ENCODE measurements at regions not wholly inside any gene's neighbourhood (a gene's known extent, or its start where the extent isn't known, plus 50 kb on each side); places are given as distances from the start of the nearest gene placed in this dataset.

DNA sequence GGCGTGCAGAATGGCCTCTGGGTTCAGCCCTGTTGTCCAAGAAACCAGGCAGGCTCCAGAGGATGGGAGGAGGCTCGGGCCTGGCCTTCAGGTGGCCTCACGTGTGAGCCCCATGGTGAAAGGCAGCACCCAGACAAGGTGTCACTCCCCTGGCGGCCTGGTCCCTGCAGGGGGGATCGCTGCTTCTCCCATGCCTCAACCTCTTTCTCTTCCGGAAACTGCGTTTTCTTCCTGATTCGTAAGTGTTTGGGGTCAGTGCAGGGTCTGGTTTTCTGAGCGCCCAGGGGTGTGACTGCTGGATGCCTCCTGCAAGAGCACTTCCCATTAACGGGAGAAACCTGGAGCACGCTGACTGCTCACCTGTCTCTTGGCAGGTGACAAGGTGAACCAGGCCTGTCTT, 70.0 kb upstream of the CIBAR2 start:
- Histone ChIP-seq H3K9me3 (ENCODE audit: insufficient read depth, low read length, severe bottlenecking) (peaks cover 3% of the 10 kb centered on the region), H2AFZ (ENCODE audit: low read depth, low read length) (no peak overlapping the region), H3K4me1 (ENCODE audit: insufficient read depth, low read length) (no peaks in the 10 kb centered on the region), H3K4me3 (ENCODE audit: low read depth in 1 of 2, low read length in 2 of 2) (no peak overlapping the region), H3K36me3 (ENCODE audit: insufficient read depth, low read length) (no peaks in the 10 kb centered on the region), H3K9ac (ENCODE audit: low read depth, low read length) (no peak overlapping the region), H3K27ac (ENCODE audit: low read length) (no peak overlapping the region), H3K27me3 (ENCODE audit: insufficient read depth, low read length, poor library complexity) (peaks cover 1% of the 10 kb centered on the region), H3K79me2 (ENCODE audit: insufficient read depth, low read length) (no peaks in the 10 kb centered on the region), H3K4me2 (ENCODE audit: insufficient read depth, low read length) (no peak overlapping the region), H4K20me1 (ENCODE audit: insufficient read depth, low read length) (peaks cover 3% of the 10 kb centered on the region)
- no peak for DNase-seq
- ATAC-seq (ENCODE audit: insufficient read depth, low read depth) = no peak
- TF ChIP-seq, protein P1, sequence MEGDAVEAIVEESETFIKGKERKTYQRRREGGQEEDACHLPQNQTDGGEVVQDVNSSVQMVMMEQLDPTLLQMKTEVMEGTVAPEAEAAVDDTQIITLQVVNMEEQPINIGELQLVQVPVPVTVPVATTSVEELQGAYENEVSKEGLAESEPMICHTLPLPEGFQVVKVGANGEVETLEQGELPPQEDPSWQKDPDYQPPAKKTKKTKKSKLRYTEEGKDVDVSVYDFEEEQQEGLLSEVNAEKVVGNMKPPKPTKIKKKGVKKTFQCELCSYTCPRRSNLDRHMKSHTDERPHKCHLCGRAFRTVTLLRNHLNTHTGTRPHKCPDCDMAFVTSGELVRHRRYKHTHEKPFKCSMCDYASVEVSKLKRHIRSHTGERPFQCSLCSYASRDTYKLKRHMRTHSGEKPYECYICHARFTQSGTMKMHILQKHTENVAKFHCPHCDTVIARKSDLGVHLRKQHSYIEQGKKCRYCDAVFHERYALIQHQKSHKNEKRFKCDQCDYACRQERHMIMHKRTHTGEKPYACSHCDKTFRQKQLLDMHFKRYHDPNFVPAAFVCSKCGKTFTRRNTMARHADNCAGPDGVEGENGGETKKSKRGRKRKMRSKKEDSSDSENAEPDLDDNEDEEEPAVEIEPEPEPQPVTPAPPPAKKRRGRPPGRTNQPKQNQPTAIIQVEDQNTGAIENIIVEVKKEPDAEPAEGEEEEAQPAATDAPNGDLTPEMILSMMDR (IDR thresholded peaks at IDR 0.05; ENCODE audit: borderline replicate concordance, extremely low read depth, low read length, poor library complexity, severe bottlenecking) = no peak
- TF ChIP-seq EZH2 (IDR thresholded peaks at IDR 0.05; ENCODE audit: borderline replicate concordance, low read depth, low read length, severe bottlenecking) = no peak

DNA sequence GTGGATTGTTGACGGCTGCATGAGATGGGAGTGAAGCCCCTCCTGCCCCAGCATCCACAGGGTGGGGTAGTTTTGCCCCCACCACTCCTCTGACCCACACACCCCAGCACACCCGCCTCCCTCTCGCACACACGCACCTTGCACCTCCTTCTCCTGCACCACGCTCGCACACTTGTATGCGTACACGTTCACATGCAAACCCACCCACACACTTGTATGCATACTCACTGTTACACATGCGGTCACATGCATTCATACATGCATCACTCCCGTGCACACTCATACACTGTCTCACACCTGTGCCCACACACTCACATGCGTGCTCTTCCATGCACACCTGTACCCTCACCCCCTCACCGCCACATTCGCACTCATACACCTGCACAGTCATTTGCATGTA, 70.5 kb upstream of the CIBAR2 start:
- Histone ChIP-seq H3K4me2 (ENCODE audit: insufficient read depth, low read length) (no peak overlapping the region), H3K9ac (ENCODE audit: low read depth, low read length) (no peak overlapping the region), H3K9me3 (ENCODE audit: insufficient read depth, low read length, severe bottlenecking) (peaks cover 3% of the 10 kb centered on the region), H2AFZ (ENCODE audit: low read depth, low read length) (no peak overlapping the region), H3K4me3 (ENCODE audit: low read depth in 1 of 2, low read length in 2 of 2) (no peak overlapping the region), H3K79me2 (ENCODE audit: insufficient read depth, low read length) (no peaks in the 10 kb centered on the region), H4K20me1 (ENCODE audit: insufficient read depth, low read length) (no peaks in the 10 kb centered on the region; the same call in 1 of the 2 replicates), H3K4me1 (ENCODE audit: insufficient read depth, low read length) (no peaks in the 10 kb centered on the region), H3K36me3 (ENCODE audit: insufficient read depth, low read length) (no peaks in the 10 kb centered on the region), H3K27ac (ENCODE audit: low read length) (no peak overlapping the region), H3K27me3 (ENCODE audit: insufficient read depth, low read length, poor library complexity) (no peaks in the 10 kb centered on the region)
- TF ChIP-seq EZH2 (IDR thresholded peaks at IDR 0.05; ENCODE audit: borderline replicate concordance, low read depth, low read length, severe bottlenecking) = no peak
- TF ChIP-seq, protein P1 (IDR thresholded peaks at IDR 0.05; ENCODE audit: borderline replicate concordance, extremely low read depth, low read length, poor library complexity, severe bottlenecking) = no peak
- DNase-seq = no peak
- no peak for ATAC-seq (ENCODE audit: insufficient read depth, low read depth)

DNA sequence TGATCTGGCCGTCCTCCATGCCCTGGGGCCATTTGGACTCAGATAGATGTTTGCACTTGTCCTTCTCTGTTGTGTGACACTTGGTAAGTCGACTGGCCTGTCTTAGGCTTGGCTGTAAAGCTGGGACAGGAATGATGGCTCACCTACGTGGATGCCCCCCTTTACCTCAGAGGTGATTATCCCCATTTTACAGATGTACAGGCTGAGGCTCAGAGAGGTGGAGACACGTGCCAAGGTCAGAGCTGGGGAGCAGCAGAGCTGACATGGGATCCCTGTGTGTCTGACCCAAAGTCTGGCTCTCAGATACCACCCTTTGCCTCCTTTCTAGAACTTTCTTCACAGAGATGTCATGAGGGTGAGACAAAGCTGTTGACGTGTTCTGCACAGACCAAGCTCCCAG, 71.3 kb upstream of the CIBAR2 start:
- Histone ChIP-seq H3K4me3 (ENCODE audit: low read depth in 1 of 2, low read length in 2 of 2) (no peak overlapping the region), H3K4me1 (ENCODE audit: insufficient read depth, low read length) (no peaks in the 10 kb centered on the region), H3K9ac (ENCODE audit: low read depth, low read length) (no peak overlapping the region), H3K9me3 (ENCODE audit: insufficient read depth, low read length, severe bottlenecking) (peaks cover 3% of the 10 kb centered on the region), H3K27ac (ENCODE audit: low read length) (no peak overlapping the region), H3K27me3 (ENCODE audit: insufficient read depth, low read length, poor library complexity) (no peaks in the 10 kb centered on the region), H2AFZ (ENCODE audit: low read depth, low read length) (no peak overlapping the region), H3K79me2 (ENCODE audit: insufficient read depth, low read length) (no peaks in the 10 kb centered on the region), H4K20me1 (ENCODE audit: insufficient read depth, low read length) (no peaks in the 10 kb centered on the region; the same call in 1 of the 2 replicates), H3K4me2 (ENCODE audit: insufficient read depth, low read length) (no peak overlapping the region), H3K36me3 (ENCODE audit: insufficient read depth, low read length) (no peaks in the 10 kb centered on the region)
- no peak for TF ChIP-seq EZH2 (IDR thresholded peaks at IDR 0.05; ENCODE audit: borderline replicate concordance, low read depth, low read length, severe bottlenecking)
- DNase-seq = no peak
- ATAC-seq (ENCODE audit: insufficient read depth, low read depth) = no peak

DNA sequence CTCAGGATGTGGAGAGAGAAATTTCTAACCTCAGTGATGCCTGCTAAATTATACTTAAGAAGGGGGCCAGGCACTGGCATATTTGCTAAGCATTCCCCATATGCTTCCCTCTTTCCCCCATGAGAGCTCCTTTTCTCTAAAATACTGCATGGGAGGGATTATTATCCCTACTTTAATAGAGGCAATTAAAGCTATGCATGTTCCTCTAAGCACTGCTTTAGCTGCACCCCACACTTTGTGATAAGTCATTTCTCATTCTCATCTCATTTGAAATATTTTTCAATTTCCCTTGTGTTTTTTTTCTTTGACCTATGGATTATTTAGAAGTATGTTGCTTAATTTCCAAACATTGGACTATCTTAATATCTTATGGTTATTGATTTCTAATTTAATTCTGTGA, 72.1 kb upstream of the CIBAR2 start:
- H3K4me2 ChIP-seq (ENCODE audit: insufficient read depth, low read length) = no peak overlapping the region
- no peaks in the 10 kb centered on the region for H3K79me2 ChIP-seq (ENCODE audit: insufficient read depth, low read length)
- H3K27ac ChIP-seq (ENCODE audit: low read length) = no peak overlapping the region
- DNase-seq (no peak), ATAC-seq (ENCODE audit: insufficient read depth, low read depth) (no peak)
- H2AFZ ChIP-seq (ENCODE audit: low read depth, low read length) = no peak overlapping the region
- H3K9me3 ChIP-seq (ENCODE audit: insufficient read depth, low read length, severe bottlenecking) = peaks cover 3% of the 10 kb centered on the region
- no peaks in the 10 kb centered on the region for H3K27me3 ChIP-seq (ENCODE audit: insufficient read depth, low read length, poor library complexity)
- no peaks in the 10 kb centered on the region for H4K20me1 ChIP-seq (ENCODE audit: insufficient read depth, low read length)
- H3K36me3 ChIP-seq (ENCODE audit: insufficient read depth, low read length) = no peaks in the 10 kb centered on the region
- H3K9ac ChIP-seq (ENCODE audit: low read depth, low read length) = no peak overlapping the region
- H3K4me1 ChIP-seq (ENCODE audit: insufficient read depth, low read length) = no peaks in the 10 kb centered on the region
- no peak overlapping the region for H3K4me3 ChIP-seq (ENCODE audit: low read depth in 1 of 2, low read length in 2 of 2)
- TF ChIP-seq EZH2 (IDR thresholded peaks at IDR 0.05; ENCODE audit: borderline replicate concordance, low read depth, low read length, severe bottlenecking) = no peak
- TF ChIP-seq, protein P1 (IDR thresholded peaks at IDR 0.05; ENCODE audit: borderline replicate concordance, extremely low read depth, low read length, poor library complexity, severe bottlenecking) = no peak
